Suprapubic skin (tissue), 4 donors: ENCODE measurements at regions not wholly inside any gene's neighbourhood (a gene's known extent, or its start where the extent isn't known, plus 50 kb on each side); places are given as distances from the start of the nearest gene placed in this dataset.

Experiments
- CTCF ChIP-seq, 2 donors: fragments of 200-600 bp in 1 of 2; fragments of 450-650 bp in 1 of 2; sonication (generic) in 1 of 2; IDR thresholded peaks; one replicate each; pipeline ENCODE4 v1.5.1; 2016 to 2019; ENCODE audit warnings: antibody characterized with exemption in 2 of 2, mild to moderate bottlenecking in 1 of 2, moderate library complexity in 1 of 2
- EP300 ChIP-seq: sonication (generic); formaldehyde crosslinking; IDR thresholded peaks from one replicate; pipeline ENCODE4 v1.6.1; 2017; ENCODE audit warnings: antibody characterized with exemption
- POLR2A ChIP-seq, 2 donors: fragments of 450-650 bp; IDR thresholded peaks; one replicate each; pipeline ENCODE4 v1.6.1; 2017; ENCODE audit warnings: antibody characterized with exemption in 2 of 2, mild to moderate bottlenecking in 2 of 2, moderate library complexity in 2 of 2
- POLR2AphosphoS5 ChIP-seq, 3 donors: sonication (generic); formaldehyde crosslinking; IDR thresholded peaks; one replicate each; pipeline ENCODE4 v1.6.1; 2017; ENCODE audit warnings: antibody characterized with exemption in 3 of 3

GRCh38 chr13:95496485-95496884 lies 56.0 kb upstream of the CLDN10 start:
- TF ChIP-seq CTCF (IDR thresholded peaks at IDR 0.05) = no peak
- TF ChIP-seq POLR2A (IDR thresholded peaks at IDR 0.05) = no peak
- TF ChIP-seq EP300 = no peak
- TF ChIP-seq POLR2AphosphoS5 (IDR thresholded peaks at IDR 0.05) = no peak
